ENCODE measurements at regions not wholly inside any gene's neighbourhood (a gene's known extent, or its start where the extent isn't known, plus 50 kb on each side); places are given as distances from the start of the nearest gene placed in this dataset.
A peak's percentile ranks its signal among the peaks of the same experiment; 100 is the strongest.

DNA sequence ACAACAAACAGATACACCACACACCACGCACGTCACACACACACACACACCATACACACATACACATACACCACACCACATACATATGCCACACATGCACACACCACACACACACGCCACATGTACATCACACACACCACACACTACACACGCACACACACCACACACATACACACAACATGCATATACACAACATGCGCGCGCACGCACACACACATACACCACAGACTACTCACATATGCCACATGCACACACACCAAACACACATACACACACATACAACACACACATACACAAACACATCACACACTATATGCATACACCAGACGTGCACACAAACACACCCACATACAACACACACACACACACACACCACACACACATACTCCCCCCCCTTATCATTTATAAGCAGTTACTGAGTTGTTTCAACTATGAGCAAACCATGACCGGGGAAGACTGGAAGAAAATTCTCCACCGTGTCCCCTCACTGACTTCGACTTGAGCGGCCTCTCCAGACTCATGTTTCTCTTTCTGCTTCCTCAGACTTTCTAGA, 126.7 kb upstream of the IQSEC1 start:
- Mint-ChIP-seq H3K4me1 (peaks cover 15% of the 10 kb centered on the region), H3K4me3 (no peak overlapping the region)

DNA sequence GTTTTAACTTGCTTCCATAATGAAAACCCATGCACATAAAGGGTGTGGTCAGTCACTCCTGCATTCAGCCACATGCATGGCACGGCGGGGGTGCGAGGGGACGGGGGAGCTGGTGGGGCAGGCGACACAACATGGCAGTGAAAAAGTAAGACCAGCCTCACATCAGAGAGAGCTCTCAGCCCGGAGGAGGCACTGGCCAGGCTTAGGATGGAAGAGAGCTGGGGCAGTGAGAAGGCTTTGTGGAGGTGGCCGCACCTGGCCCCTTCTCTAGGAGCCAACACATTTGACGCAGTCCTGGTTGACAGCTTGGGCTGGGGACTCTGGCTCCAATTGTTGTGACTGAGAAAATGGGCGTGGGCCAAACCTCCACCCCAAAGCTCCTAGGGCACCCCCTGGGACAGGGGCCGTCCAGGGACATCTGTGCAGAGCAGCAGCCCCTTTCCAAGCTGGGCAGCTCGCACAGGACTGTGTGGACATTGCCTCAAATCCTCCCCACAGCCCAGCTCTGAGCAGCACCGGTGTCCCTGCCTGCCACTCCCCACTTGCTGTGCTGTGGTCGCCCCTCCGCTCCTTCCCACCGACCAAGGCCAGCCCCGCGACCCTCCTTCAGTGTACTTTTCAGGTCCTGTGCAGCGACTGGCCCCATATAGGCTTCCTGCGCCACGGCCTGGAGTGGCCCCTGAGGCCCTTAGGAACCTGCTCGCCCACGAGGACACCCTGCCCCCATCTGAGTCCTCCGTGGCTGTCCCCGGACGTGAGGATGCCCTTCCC, 126.0 kb upstream of the IQSEC1 start:
- no peaks in the 10 kb centered on the region for H3K9me3 Mint-ChIP-seq
- H3K27me3 Mint-ChIP-seq (ENCODE audit: low read depth, poor library complexity) = peaks cover 43% of the 10 kb centered on the region
- H3K4me3 Mint-ChIP-seq = no peak overlapping the region
- H3K36me3 Mint-ChIP-seq (ENCODE audit: low read depth) = no peaks in the 10 kb centered on the region
- TF ChIP-seq, protein P1, sequence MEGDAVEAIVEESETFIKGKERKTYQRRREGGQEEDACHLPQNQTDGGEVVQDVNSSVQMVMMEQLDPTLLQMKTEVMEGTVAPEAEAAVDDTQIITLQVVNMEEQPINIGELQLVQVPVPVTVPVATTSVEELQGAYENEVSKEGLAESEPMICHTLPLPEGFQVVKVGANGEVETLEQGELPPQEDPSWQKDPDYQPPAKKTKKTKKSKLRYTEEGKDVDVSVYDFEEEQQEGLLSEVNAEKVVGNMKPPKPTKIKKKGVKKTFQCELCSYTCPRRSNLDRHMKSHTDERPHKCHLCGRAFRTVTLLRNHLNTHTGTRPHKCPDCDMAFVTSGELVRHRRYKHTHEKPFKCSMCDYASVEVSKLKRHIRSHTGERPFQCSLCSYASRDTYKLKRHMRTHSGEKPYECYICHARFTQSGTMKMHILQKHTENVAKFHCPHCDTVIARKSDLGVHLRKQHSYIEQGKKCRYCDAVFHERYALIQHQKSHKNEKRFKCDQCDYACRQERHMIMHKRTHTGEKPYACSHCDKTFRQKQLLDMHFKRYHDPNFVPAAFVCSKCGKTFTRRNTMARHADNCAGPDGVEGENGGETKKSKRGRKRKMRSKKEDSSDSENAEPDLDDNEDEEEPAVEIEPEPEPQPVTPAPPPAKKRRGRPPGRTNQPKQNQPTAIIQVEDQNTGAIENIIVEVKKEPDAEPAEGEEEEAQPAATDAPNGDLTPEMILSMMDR (IDR thresholded peaks at IDR 0.05) = no peak
- no peak overlapping the region for H3K27ac Mint-ChIP-seq
- H3K4me1 Mint-ChIP-seq = peaks cover 20% of the 10 kb centered on the region
- DNase-seq = no peak

More for the DNA sequence above, 126.7 kb upstream of the IQSEC1 start:
- Mint-ChIP-seq H3K27me3 (ENCODE audit: low read depth, poor library complexity) (peaks cover 49% of the 10 kb centered on the region), H3K9me3 (no peaks in the 10 kb centered on the region), H3K27ac (peak overlapping the region; percentile 26), H3K36me3 (ENCODE audit: low read depth) (no peaks in the 10 kb centered on the region)
- TF ChIP-seq, protein P1 (IDR thresholded peaks at IDR 0.05) = no peak
- no peak for DNase-seq

DNA sequence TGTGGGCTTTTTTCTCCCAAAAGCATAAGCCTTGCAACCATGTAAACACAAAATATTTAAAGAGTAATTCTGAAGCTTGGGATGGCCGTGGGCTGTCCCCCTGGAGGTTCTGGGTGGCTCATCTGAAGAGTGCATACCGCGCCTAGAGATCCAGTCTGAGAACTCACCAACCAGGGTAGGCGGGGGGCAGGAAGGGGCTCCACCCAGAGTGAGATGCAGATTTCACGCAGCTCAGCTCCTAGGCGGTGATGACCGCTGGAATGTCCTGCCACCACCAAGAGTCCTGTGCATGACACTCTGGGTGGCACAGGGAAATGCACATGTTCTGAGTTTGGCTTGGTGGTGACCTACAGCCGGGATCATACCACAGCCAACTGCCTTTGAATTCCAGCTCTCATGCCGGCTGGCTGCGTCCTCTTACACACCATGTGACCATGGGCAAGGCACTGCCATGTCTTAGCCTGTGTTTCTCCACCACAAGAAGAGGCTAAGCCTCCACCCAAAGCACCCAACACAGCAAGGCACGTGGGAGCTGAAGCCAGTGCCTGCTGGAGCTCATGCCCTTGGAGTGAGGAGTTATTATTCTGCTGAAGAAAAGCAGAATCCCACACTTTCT, 125.1 kb upstream of the IQSEC1 start:
- no peak for DNase-seq
- peaks cover 38% of the 10 kb centered on the region for H3K27me3 Mint-ChIP-seq (ENCODE audit: low read depth, poor library complexity)

DNA sequence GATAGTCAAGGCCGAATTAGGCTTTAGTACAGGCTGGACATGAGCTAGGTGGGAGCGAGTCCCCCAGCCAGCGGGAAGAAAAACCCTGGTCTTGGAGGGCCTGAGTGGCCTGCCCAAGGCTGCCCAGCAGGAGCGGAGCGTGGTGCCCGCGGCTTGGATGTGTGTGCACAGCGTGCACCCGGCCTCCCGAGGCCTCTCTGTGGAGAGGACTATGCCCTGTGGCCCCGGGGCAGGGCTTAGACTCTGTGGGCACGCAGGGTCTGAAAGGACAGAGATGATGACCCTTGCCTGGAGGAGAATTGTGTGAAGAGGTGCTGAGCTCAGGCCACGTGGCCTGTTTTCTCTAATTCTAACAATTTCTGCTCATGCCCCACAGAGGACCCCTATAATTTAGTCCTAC, 124.6 kb upstream of the IQSEC1 start:
- Mint-ChIP-seq H3K27ac (no peak overlapping the region), H3K4me3 (no peak overlapping the region), H3K27me3 (ENCODE audit: low read depth, poor library complexity) (peaks cover 32% of the 10 kb centered on the region), H3K36me3 (ENCODE audit: low read depth) (no peaks in the 10 kb centered on the region), H3K4me1 (peaks cover 32% of the 10 kb centered on the region), H3K9me3 (no peaks in the 10 kb centered on the region)
- TF ChIP-seq, protein P1 (IDR thresholded peaks at IDR 0.05) = no peak
- DNase-seq = no peak

More for the DNA sequence above, 125.1 kb upstream of the IQSEC1 start:
- no peak overlapping the region for H3K4me3 Mint-ChIP-seq
- H3K27ac Mint-ChIP-seq = no peak overlapping the region
- H3K9me3 Mint-ChIP-seq = no peaks in the 10 kb centered on the region
- peaks cover 26% of the 10 kb centered on the region for H3K4me1 Mint-ChIP-seq
- TF ChIP-seq, protein P1 (IDR thresholded peaks at IDR 0.05) = no peak
- H3K36me3 Mint-ChIP-seq (ENCODE audit: low read depth) = no peaks in the 10 kb centered on the region

DNA sequence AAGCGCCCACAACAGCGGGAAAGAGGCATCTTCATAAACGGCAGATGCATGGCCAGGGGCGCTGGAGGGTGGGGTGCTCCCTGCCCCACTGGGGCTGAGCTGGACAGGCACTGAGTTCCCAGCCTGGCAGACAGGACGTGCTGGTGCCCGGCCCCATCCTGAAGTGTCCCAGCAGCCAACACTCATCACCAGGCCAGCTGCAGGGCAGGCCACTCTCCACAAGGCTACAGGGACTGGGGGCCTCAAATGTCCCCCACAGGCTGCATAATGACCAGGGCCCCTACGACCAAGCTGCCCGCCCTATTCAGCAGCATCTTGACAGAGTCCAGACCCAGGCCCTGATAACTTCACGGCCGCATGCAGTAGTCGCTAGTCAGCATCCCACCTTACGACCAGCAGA, 124.1 kb upstream of the IQSEC1 start:
- DNase-seq = no peak
- Mint-ChIP-seq H3K36me3 (ENCODE audit: low read depth) (no peaks in the 10 kb centered on the region), H3K27ac (no peak overlapping the region), H3K4me3 (no peak overlapping the region), H3K9me3 (no peaks in the 10 kb centered on the region), H3K4me1 (peaks cover 34% of the 10 kb centered on the region), H3K27me3 (ENCODE audit: low read depth, poor library complexity) (peaks cover 30% of the 10 kb centered on the region)
- TF ChIP-seq, protein P1 (IDR thresholded peaks at IDR 0.05) = no peak
